KMS-11 (cell line): ENCODE measurements at regions not wholly inside any gene's neighbourhood (a gene's known extent, or its start where the extent isn't known, plus 50 kb on each side); places are given as distances from the start of the nearest gene placed in this dataset.
A peak's percentile ranks its signal among the peaks of the same experiment; 100 is the strongest.

Experiments
- H2AFZ ChIP-seq: fragments of 200-600 bp; sonication (generic); 2 replicates; pipeline ENCODE4 v1.6.1; 2016; ENCODE audit warnings: antibody characterized with exemption, mixed run types, low read depth
- H3K27ac ChIP-seq: fragments of 200-600 bp; sonication (generic); 2 replicates; pipeline ENCODE4 v1.6.1; 2016; ENCODE audit warnings: mild to moderate bottlenecking, mixed run types
- H3K27me3 ChIP-seq: fragments of 200-600 bp; sonication (generic); 2 replicates; pipeline ENCODE4 v1.6.1; 2017; ENCODE audit warnings: mild to moderate bottlenecking, low read depth, mixed run types, moderate library complexity; ENCODE audit not compliant: insufficient read depth
- H3K36me3 ChIP-seq: fragments of 200-600 bp; sonication (generic); 2 replicates; pipeline ENCODE4 v1.6.1; 2017; ENCODE audit warnings: mild to moderate bottlenecking, mixed run types; ENCODE audit not compliant: insufficient read depth
- H3K4me1 ChIP-seq: fragments of 200-600 bp; sonication (generic); 2 replicates; pipeline ENCODE4 v1.6.1; 2016; ENCODE audit warnings: mild to moderate bottlenecking, low read depth, mixed run types; ENCODE audit not compliant: poor library complexity, severe bottlenecking
- H3K4me2 ChIP-seq: fragments of 200-600 bp; sonication (generic); 2 replicates; pipeline ENCODE4 v1.7.0; 2016; ENCODE audit warnings: mild to moderate bottlenecking, mixed run types
- H3K4me3 ChIP-seq: fragments of 200-600 bp; sonication (generic); IDR thresholded peaks from 2 replicates; pipeline ENCODE4 v1.6.1; 2017; ENCODE audit warnings: low read depth, low read length, mixed read lengths; ENCODE audit not compliant: insufficient read depth
- H3K79me2 ChIP-seq: fragments of 200-600 bp; sonication (generic); 2 replicates; pipeline ENCODE4 v1.6.1; 2016; ENCODE audit warnings: low read depth, mixed run types; ENCODE audit not compliant: insufficient read depth
- H3K9ac ChIP-seq: fragments of 200-600 bp; sonication (generic); 2 replicates; pipeline ENCODE4 v1.6.1; 2016; ENCODE audit warnings: mild to moderate bottlenecking, mixed run types
- H4K20me1 ChIP-seq: fragments of 200-600 bp; sonication (generic); 2 replicates; pipeline ENCODE4 v1.6.1; 2016; ENCODE audit warnings: mild to moderate bottlenecking, mixed run types; ENCODE audit not compliant: insufficient read depth
- CTCF ChIP-seq: fragments of 200-600 bp; sonication (generic); conservative IDR thresholded peaks from 2 replicates; pipeline ENCODE4 v1.6.1; 2017; ENCODE audit warnings: low read depth, mild to moderate bottlenecking, antibody characterized with exemption, low read length, moderate library complexity, mixed read lengths

- Histone ChIP-seq H4K20me1 (no peaks in the 10 kb centered on the region), H3K4me1 (no peaks in the 10 kb centered on the region), H3K36me3 (no peaks in the 10 kb centered on the region), H3K27me3 (no peaks in the 10 kb centered on the region), H3K4me3 (no peak overlapping the region), H3K27ac (no peak overlapping the region), H3K79me2 (no peaks in the 10 kb centered on the region), H3K9ac (no peak overlapping the region), H3K4me2 (no peak overlapping the region), H2AFZ (no peak overlapping the region)
- TF ChIP-seq CTCF, result no peak
Observed at GRCh38 chr2:155060896-155061295, 362.4 kb downstream of the KCNJ3 start.

- Histone ChIP-seq H3K27ac (no peak overlapping the region), H3K4me1 (no peaks in the 10 kb centered on the region), H3K79me2 (no peaks in the 10 kb centered on the region), H4K20me1 (no peaks in the 10 kb centered on the region), H2AFZ (no peak overlapping the region), H3K36me3 (no peaks in the 10 kb centered on the region), H3K4me2 (no peak overlapping the region), H3K9ac (no peak overlapping the region), H3K27me3 (no peaks in the 10 kb centered on the region), H3K4me3 (no peak overlapping the region)
- no peak for TF ChIP-seq CTCF
Observed at GRCh38 chr2:155054712-155055111, 356.2 kb downstream of the KCNJ3 start.

GRCh38 chr2:155043097-155043496, 344.6 kb downstream of the KCNJ3 start:
- Histone ChIP-seq H3K4me2 (no peak overlapping the region), H3K36me3 (no peaks in the 10 kb centered on the region), H3K27ac (no peak overlapping the region), H3K9ac (no peak overlapping the region), H3K4me3 (no peak overlapping the region), H3K79me2 (no peaks in the 10 kb centered on the region), H2AFZ (no peak overlapping the region), H4K20me1 (no peaks in the 10 kb centered on the region), H3K4me1 (no peaks in the 10 kb centered on the region), H3K27me3 (no peaks in the 10 kb centered on the region)
- TF ChIP-seq CTCF, result no peak

GRCh38 chr2:155035308-155035707, 336.8 kb downstream of the KCNJ3 start:
- Histone ChIP-seq H4K20me1 (no peaks in the 10 kb centered on the region), H2AFZ (no peak overlapping the region), H3K27me3 (no peaks in the 10 kb centered on the region), H3K4me3 (no peak overlapping the region), H3K9ac (no peak overlapping the region), H3K4me1 (peaks cover 18% of the 10 kb centered on the region), H3K36me3 (no peaks in the 10 kb centered on the region), H3K27ac (no peak overlapping the region), H3K4me2 (no peak overlapping the region), H3K79me2 (no peaks in the 10 kb centered on the region)
- TF ChIP-seq CTCF, result no peak

GRCh38 chr2:155033652-155034051, 335.2 kb downstream of the KCNJ3 start:
- peak overlapping the region; percentile 28; the same call in 1 of the 2 replicates for H3K9ac ChIP-seq
- H3K4me1 ChIP-seq, result peaks cover 18% of the 10 kb centered on the region
- H3K27me3 ChIP-seq, result no peaks in the 10 kb centered on the region
- H2AFZ ChIP-seq, result peak overlapping the region; percentile 74
- peak overlapping the region; percentile 37 for H3K27ac ChIP-seq
- H3K79me2 ChIP-seq, result no peaks in the 10 kb centered on the region
- H3K4me2 ChIP-seq, result peak overlapping the region; percentile 92
- H3K4me3 ChIP-seq, result peak overlapping the region; percentile 48
- TF ChIP-seq CTCF, result no peak
- no peaks in the 10 kb centered on the region for H3K36me3 ChIP-seq
- H4K20me1 ChIP-seq, result no peaks in the 10 kb centered on the region
